IPS-15b (cell line): ENCODE measurements at regions not wholly inside any gene's neighbourhood (a gene's known extent, or its start where the extent isn't known, plus 50 kb on each side); places are given as distances from the start of the nearest gene placed in this dataset.
"Not testable (repeated sequence)": the region's sequence is repeated elsewhere in the genome, so short reads cannot be mapped to it uniquely, and the experiment has no call there.

Source experiments
- H3K27me3 ChIP-seq: one replicate; pipeline ENCODE4 v1.6.1; 2013; ENCODE audit warnings: low read length; ENCODE audit not compliant: control insufficient read depth, insufficient read depth
- H3K36me3 ChIP-seq: one replicate; pipeline ENCODE4 v1.6.1; 2013; ENCODE audit warnings: low read length; ENCODE audit not compliant: control insufficient read depth, insufficient read depth
- H3K4me1 ChIP-seq: one replicate; pipeline ENCODE4 v1.6.1; 2013; ENCODE audit warnings: mild to moderate bottlenecking, low read length; ENCODE audit not compliant: control insufficient read depth, insufficient read depth
- H3K4me3 ChIP-seq: one replicate; pipeline ENCODE4 v1.5.1; 2013; ENCODE audit warnings: low read depth, low read length
- H3K9ac ChIP-seq: one replicate; pipeline ENCODE4 v1.6.1; 2013; ENCODE audit warnings: low read depth, mild to moderate bottlenecking, low read length
- H3K9me3 ChIP-seq: one replicate; pipeline ENCODE4 v1.6.1; 2013; ENCODE audit warnings: mild to moderate bottlenecking, low read length; ENCODE audit not compliant: control insufficient read depth, insufficient read depth

- H3K9me3 ChIP-seq, result no peaks in the 10 kb centered on the region
- no peak overlapping the region for H3K9ac ChIP-seq
- no peaks in the 10 kb centered on the region for H3K27me3 ChIP-seq
- H3K4me3 ChIP-seq, result no peak overlapping the region
- H3K4me1 ChIP-seq, result peaks cover 7% of the 10 kb centered on the region
- no peaks in the 10 kb centered on the region for H3K36me3 ChIP-seq
These were observed 87.8 kb upstream of the ASB18 start for GRCh38 chr2:236351966-236352525.

GRCh38 chr2:236352761-236353593, 88.8 kb upstream of the ASB18 start:
- Histone ChIP-seq H3K4me1 (peaks cover 7% of the 10 kb centered on the region), H3K4me3 (no peak overlapping the region), H3K9ac (no peak overlapping the region), H3K36me3 (no peaks in the 10 kb centered on the region), H3K9me3 (no peaks in the 10 kb centered on the region), H3K27me3 (no peaks in the 10 kb centered on the region)

GRCh38 chr2:236353594-236353942, 89.4 kb upstream of the ASB18 start:
- peaks cover 7% of the 10 kb centered on the region for H3K4me1 ChIP-seq
- no peak overlapping the region for H3K4me3 ChIP-seq
- H3K9me3 ChIP-seq, result no peaks in the 10 kb centered on the region
- no peaks in the 10 kb centered on the region for H3K36me3 ChIP-seq
- no peaks in the 10 kb centered on the region for H3K27me3 ChIP-seq
- no peak overlapping the region for H3K9ac ChIP-seq

- no peaks in the 10 kb centered on the region for H3K36me3 ChIP-seq
These were observed 90.1 kb upstream of the ASB18 start for GRCh38 chr2:236354056-236354940.

GRCh38 chr2:236354973-236355595, 90.9 kb upstream of the ASB18 start:
- Histone ChIP-seq H3K36me3 (no peaks in the 10 kb centered on the region), H3K4me1 (peaks cover 7% of the 10 kb centered on the region), H3K27me3 (no peaks in the 10 kb centered on the region), H3K9me3 (no peaks in the 10 kb centered on the region), H3K9ac (no peak overlapping the region), H3K4me3 (no peak overlapping the region)

More at GRCh38 chr2:236354056-236354940, 90.1 kb upstream of the ASB18 start:
- H3K4me3 ChIP-seq, result no peak overlapping the region
- H3K9me3 ChIP-seq, result no peaks in the 10 kb centered on the region
- H3K4me1 ChIP-seq, result peaks cover 7% of the 10 kb centered on the region
- H3K9ac ChIP-seq, result no peak overlapping the region
- no peaks in the 10 kb centered on the region for H3K27me3 ChIP-seq

GRCh38 chr2:236355911-236356310, 91.7 kb upstream of the ASB18 start:
- no peak overlapping the region for H3K9ac ChIP-seq
- H3K9me3 ChIP-seq, result no peaks in the 10 kb centered on the region
- no peaks in the 10 kb centered on the region for H3K27me3 ChIP-seq
- no peaks in the 10 kb centered on the region for H3K36me3 ChIP-seq
- peaks cover 7% of the 10 kb centered on the region for H3K4me1 ChIP-seq
- H3K4me3 ChIP-seq, result no peak overlapping the region

GRCh38 chr2:236356321-236356720, 92.1 kb upstream of the ASB18 start:
- H3K9me3 ChIP-seq, H3K4me3 ChIP-seq, H3K27me3 ChIP-seq, H3K4me1 ChIP-seq, H3K9ac ChIP-seq, H3K36me3 ChIP-seq: not testable (repeated sequence)

- not testable (repeated sequence) for H3K36me3 ChIP-seq, H3K4me3 ChIP-seq, H3K9ac ChIP-seq, H3K27me3 ChIP-seq, H3K4me1 ChIP-seq, H3K9me3 ChIP-seq
These were observed 94.3 kb upstream of the ASB18 start for GRCh38 chr2:236358482-236358881.

GRCh38 chr2:236359426-236360045, 95.3 kb upstream of the ASB18 start:
- no peak overlapping the region for H3K9ac ChIP-seq
- no peaks in the 10 kb centered on the region for H3K4me1 ChIP-seq
- H3K4me3 ChIP-seq, result no peak overlapping the region
- no peaks in the 10 kb centered on the region for H3K9me3 ChIP-seq
- H3K36me3 ChIP-seq, result no peaks in the 10 kb centered on the region
- H3K27me3 ChIP-seq, result no peaks in the 10 kb centered on the region

- no peak overlapping the region for H3K4me3 ChIP-seq
- no peak overlapping the region for H3K9ac ChIP-seq
- no peaks in the 10 kb centered on the region for H3K9me3 ChIP-seq
- no peaks in the 10 kb centered on the region for H3K36me3 ChIP-seq
- no peaks in the 10 kb centered on the region for H3K4me1 ChIP-seq
- no peaks in the 10 kb centered on the region for H3K27me3 ChIP-seq
These were observed 96.3 kb upstream of the ASB18 start for GRCh38 chr2:236360496-236360895.

GRCh38 chr2:236363711-236364277, 99.6 kb upstream of the ASB18 start:
- Histone ChIP-seq H3K27me3 (no peaks in the 10 kb centered on the region), H3K9me3 (no peaks in the 10 kb centered on the region), H3K4me3 (no peak overlapping the region), H3K9ac (no peak overlapping the region), H3K4me1 (no peaks in the 10 kb centered on the region), H3K36me3 (no peaks in the 10 kb centered on the region)
